Naive thymus-derived CD4-positive, alpha-beta T cell (primary cell): ENCODE measurements at regions not wholly inside any gene's neighbourhood (a gene's known extent, or its start where the extent isn't known, plus 50 kb on each side); places are given as distances from the start of the nearest gene placed in this dataset.

ENCODE experiments used
- ATAC-seq: fragments of 150-1000 bp; cut with Tn5 transposase; 2 replicates; pipeline ENCODE4 v1.10.0; 2021; ENCODE audit warnings: mild to moderate bottlenecking, moderate library complexity
- CTCF ChIA-PET: fragments of 350-600 bp; sonication (Branson Sonifier 250); formaldehyde crosslinking; loops from one replicate; lab custom pipeline; 2021; ENCODE audit warnings: antibody characterized with exemption; lab: Charles Lee
- POLR2A ChIA-PET: fragments of 350-600 bp; sonication (Branson Sonifier 250); formaldehyde crosslinking; loops from one replicate; lab custom pipeline; 2021; ENCODE audit warnings: antibody characterized with exemption, inconsistent platforms; lab: Charles Lee
- DNase-seq, 9 donors: peaks; one replicate each; pipeline versions ENCODE4 v3.0.0 to v3.0.0-alpha.2; 2020 to 2022; ENCODE audit warnings: mixed read lengths in 1 of 9
- H3K27ac ChIP-seq: one replicate; pipeline ENCODE4 v1.7.0; 2013; ENCODE audit warnings: mild to moderate bottlenecking, low read depth, low read length, moderate library complexity
- H3K27me3 ChIP-seq, 2 donors: one replicate each; pipeline ENCODE4 v1.7.0; 2013; ENCODE audit warnings: low read length in 2 of 2, mild to moderate bottlenecking in 2 of 2, moderate library complexity in 2 of 2; ENCODE audit not compliant: control insufficient read depth in 2 of 2, insufficient read depth in 2 of 2
- H3K36me3 ChIP-seq, 3 experiments: 1 replicate in 2 of 3; 2 replicates in 1 of 3; pipeline ENCODE4 v1.7.0; 2013; ENCODE audit warnings: low read length in 3 of 3, mild to moderate bottlenecking in 3 of 3, moderate library complexity in 1 of 3; ENCODE audit not compliant: insufficient read depth in 3 of 3, control insufficient read depth in 2 of 3
- H3K4me1 ChIP-seq, 2 donors: one replicate each; pipeline ENCODE4 v1.7.0; 2013; ENCODE audit warnings: low read length in 2 of 2, mild to moderate bottlenecking in 2 of 2, moderate library complexity in 1 of 2; ENCODE audit not compliant: control insufficient read depth in 2 of 2, insufficient read depth in 2 of 2
- H3K4me3 ChIP-seq: 2 replicates; pipeline ENCODE4 v1.7.0; 2013; ENCODE audit warnings: mild to moderate bottlenecking, low read length
- H3K9me3 ChIP-seq, 3 experiments: 1 replicate in 2 of 3; 2 replicates in 1 of 3; pipeline ENCODE4 v1.7.0; 2013; ENCODE audit warnings: low read length in 3 of 3; ENCODE audit not compliant: control insufficient read depth in 2 of 3
- H3K27ac Mint-ChIP-seq, 9 donors: one replicate each; pipeline ENCODE4 v1.8.0; 2020 to 2022; ENCODE audit warnings: mixed read lengths in 9 of 9, mild to moderate bottlenecking in 8 of 9, moderate library complexity in 5 of 9, inconsistent platforms in 2 of 9
- H3K27me3 Mint-ChIP-seq, 5 donors: one replicate each; pipeline ENCODE4 v1.8.0; 2021 to 2022; ENCODE audit warnings: mixed read lengths in 5 of 5, mild to moderate bottlenecking in 1 of 5
- H3K36me3 Mint-ChIP-seq, 5 donors: one replicate each; pipeline ENCODE4 v1.8.0; 2020 to 2022; ENCODE audit warnings: mixed read lengths in 5 of 5, mild to moderate bottlenecking in 3 of 5, inconsistent platforms in 1 of 5
- H3K4me1 Mint-ChIP-seq, 7 donors: one replicate each; pipeline ENCODE4 v1.8.0; 2020 to 2022; ENCODE audit warnings: mixed read lengths in 7 of 7, mild to moderate bottlenecking in 3 of 7, inconsistent platforms in 1 of 7
- H3K4me3 Mint-ChIP-seq, 10 donors: one replicate each; pipeline ENCODE4 v1.8.0; 2020 to 2022; ENCODE audit warnings: mild to moderate bottlenecking in 10 of 10, mixed read lengths in 10 of 10, moderate library complexity in 6 of 10, inconsistent platforms in 2 of 10
- H3K9me3 Mint-ChIP-seq, 11 donors: one replicate each; pipeline ENCODE4 v1.8.0; 2020 to 2022; ENCODE audit warnings: mixed read lengths in 11 of 11, mild to moderate bottlenecking in 4 of 11, inconsistent platforms in 1 of 11, moderate library complexity in 1 of 11
- intact Hi-C, 2 donors: fragments of 100-400 bp; cut with micrococcal nuclease; formaldehyde crosslinking; loops; one replicate each; pipeline ENCODE4 v1.15.1; 2023

- no peak overlapping the region for H3K27ac Mint-ChIP-seq
- CTCF ChIA-PET: no interaction called here
- H3K4me1 Mint-ChIP-seq: no peaks in the 10 kb centered on the region
- H3K4me1 ChIP-seq: no peaks in the 10 kb centered on the region
- H3K27ac ChIP-seq: no peak overlapping the region
- peaks cover 0 to 15% (median 3%) of the 10 kb centered on the region in 5 donors for H3K36me3 Mint-ChIP-seq
- POLR2A ChIA-PET: no interaction called here
- no peak overlapping the region for H3K4me3 ChIP-seq
- intact Hi-C loops: loop anchor here in 1 of 2 donors (10.0 kb wide), 1 partner anchor 1115 kb away; no protein-coding TSS in a partner anchor
- no peaks in the 10 kb centered on the region for H3K36me3 ChIP-seq
- no peak overlapping the region for H3K4me3 Mint-ChIP-seq
- H3K9me3 ChIP-seq: peaks cover 0 to 16% (median 0%) of the 10 kb centered on the region in 3 experiments
- ATAC-seq: no peak
- peaks cover 8 to 40% (median 23%) of the 10 kb centered on the region in 11 donors for H3K9me3 Mint-ChIP-seq
- peaks cover 7 to 36% (median 33%) of the 10 kb centered on the region in 5 donors for H3K27me3 Mint-ChIP-seq
- no peak for DNase-seq
- no peaks in the 10 kb centered on the region for H3K27me3 ChIP-seq
Observed at GRCh38 chr2:161480123-161480522, 64.0 kb downstream of the TBR1 start.

GRCh38 chr2:161481619-161482018 lies 65.5 kb downstream of the TBR1 start:
- H3K4me3 Mint-ChIP-seq: no peak overlapping the region
- ChIA-PET CTCF (no interaction called here), POLR2A (no interaction called here)
- Histone ChIP-seq H3K9me3 (peaks cover 0 to 16% (median 0%) of the 10 kb centered on the region in 3 experiments), H3K27ac (no peak overlapping the region), H3K4me3 (no peak overlapping the region), H3K27me3 (no peaks in the 10 kb centered on the region), H3K4me1 (no peaks in the 10 kb centered on the region), H3K36me3 (no peaks in the 10 kb centered on the region)
- H3K4me1 Mint-ChIP-seq: no peaks in the 10 kb centered on the region
- peaks cover 0 to 15% (median 3%) of the 10 kb centered on the region in 5 donors for H3K36me3 Mint-ChIP-seq
- H3K9me3 Mint-ChIP-seq: peaks cover 8 to 40% (median 22%) of the 10 kb centered on the region in 11 donors
- no peak overlapping the region for H3K27ac Mint-ChIP-seq
- intact Hi-C loops: loop anchor here in 1 of 2 donors (10.0 kb wide), 1 partner anchor 1113 kb away; no protein-coding TSS in a partner anchor
- no peak for DNase-seq
- ATAC-seq: no peak
- H3K27me3 Mint-ChIP-seq: peaks cover 12 to 34% (median 26%) of the 10 kb centered on the region in 5 donors

- intact Hi-C loops: loop anchor here in 1 of 2 donors (10.0 kb wide), 1 partner anchor 1111 kb away; no protein-coding TSS in a partner anchor
- no peak for DNase-seq
- no peaks in the 10 kb centered on the region for H3K27me3 ChIP-seq
- no peaks in the 10 kb centered on the region for H3K4me1 ChIP-seq
- H3K9me3 Mint-ChIP-seq: peaks cover 8 to 35% (median 21%) of the 10 kb centered on the region in 11 donors
- no peak for ATAC-seq
- ChIA-PET POLR2A (no interaction called here), CTCF (no interaction called here)
- H3K27ac Mint-ChIP-seq: no peak overlapping the region
- no peak overlapping the region for H3K4me3 Mint-ChIP-seq
- H3K4me3 ChIP-seq: no peak overlapping the region
- H3K36me3 ChIP-seq: no peaks in the 10 kb centered on the region
- H3K9me3 ChIP-seq: peaks cover 0 to 16% (median 0%) of the 10 kb centered on the region in 3 experiments
- no peaks in the 10 kb centered on the region for H3K4me1 Mint-ChIP-seq
- no peak overlapping the region for H3K27ac ChIP-seq
- H3K36me3 Mint-ChIP-seq: peaks cover 0 to 12% (median 3%) of the 10 kb centered on the region in 5 donors
- H3K27me3 Mint-ChIP-seq: peaks cover 10 to 42% (median 25%) of the 10 kb centered on the region in 5 donors
Observed at GRCh38 chr2:161484061-161484460, 68.0 kb downstream of the TBR1 start.

GRCh38 chr2:161486111-161486510 lies 70.0 kb downstream of the TBR1 start:
- intact Hi-C loops: loop anchor here in 1 of 2 donors (10.0 kb wide), 1 partner anchor 1109 kb away; no protein-coding TSS in a partner anchor
- Mint-ChIP-seq H3K9me3 (peaks cover 4 to 22% (median 12%) of the 10 kb centered on the region in 11 donors), H3K36me3 (peaks cover 0 to 6% (median under 1%) of the 10 kb centered on the region in 5 donors), H3K27me3 (peaks cover 14 to 33% (median 18%) of the 10 kb centered on the region in 5 donors), H3K27ac (no peak overlapping the region), H3K4me1 (no peaks in the 10 kb centered on the region), H3K4me3 (no peak overlapping the region)
- Histone ChIP-seq H3K27me3 (no peaks in the 10 kb centered on the region), H3K9me3 (peaks cover 0 to 5% (median 0%) of the 10 kb centered on the region in 3 experiments), H3K36me3 (no peaks in the 10 kb centered on the region), H3K4me1 (no peaks in the 10 kb centered on the region), H3K27ac (no peak overlapping the region), H3K4me3 (no peak overlapping the region)
- POLR2A ChIA-PET: no interaction called here
- ATAC-seq: no peak
- CTCF ChIA-PET: no interaction called here
- DNase-seq: no peak

- Histone ChIP-seq H3K9me3 (no peaks in the 10 kb centered on the region), H3K36me3 (no peaks in the 10 kb centered on the region), H3K27ac (no peak overlapping the region), H3K4me3 (no peak overlapping the region), H3K27me3 (no peaks in the 10 kb centered on the region), H3K4me1 (no peaks in the 10 kb centered on the region)
- Mint-ChIP-seq H3K9me3 (peaks cover 0 to 5% (median 0%) of the 10 kb centered on the region in 11 donors), H3K4me3 (no peak overlapping the region), H3K4me1 (no peaks in the 10 kb centered on the region), H3K27me3 (peaks cover 4 to 27% (median 17%) of the 10 kb centered on the region in 5 donors), H3K36me3 (no peaks in the 10 kb centered on the region), H3K27ac (no peak overlapping the region)
- no peak for DNase-seq
- no peak for ATAC-seq
- CTCF ChIA-PET: no interaction called here
- POLR2A ChIA-PET: no interaction called here
- intact Hi-C loops: loop anchor here in 1 of 2 donors (10.0 kb wide), 1 partner anchor 1107 kb away; no protein-coding TSS in a partner anchor
Observed at GRCh38 chr2:161488131-161488699, 72.1 kb downstream of the TBR1 start.

GRCh38 chr2:161488879-161489278 lies 72.8 kb downstream of the TBR1 start:
- POLR2A ChIA-PET: no interaction called here
- no peak overlapping the region for H3K4me3 ChIP-seq
- CTCF ChIA-PET: no interaction called here
- no peak for ATAC-seq
- peaks cover 4 to 26% (median 13%) of the 10 kb centered on the region in 5 donors for H3K27me3 Mint-ChIP-seq
- no peaks in the 10 kb centered on the region for H3K27me3 ChIP-seq
- no peaks in the 10 kb centered on the region for H3K4me1 ChIP-seq
- no peak overlapping the region for H3K27ac Mint-ChIP-seq
- no peak for DNase-seq
- no peaks in the 10 kb centered on the region for H3K36me3 Mint-ChIP-seq
- no peaks in the 10 kb centered on the region for H3K36me3 ChIP-seq
- intact Hi-C loops: loop anchor here in 1 of 2 donors (10.0 kb wide), 1 partner anchor 1106 kb away; no protein-coding TSS in a partner anchor
- H3K9me3 ChIP-seq: no peaks in the 10 kb centered on the region
- H3K4me3 Mint-ChIP-seq: no peak overlapping the region
- no peaks in the 10 kb centered on the region for H3K4me1 Mint-ChIP-seq
- H3K27ac ChIP-seq: no peak overlapping the region
- no peaks in the 10 kb centered on the region for H3K9me3 Mint-ChIP-seq
